Kidney epithelial cell (primary cell): ENCODE measurements at regions not wholly inside any gene's neighbourhood (a gene's known extent, or its start where the extent isn't known, plus 50 kb on each side); places are given as distances from the start of the nearest gene placed in this dataset.
"Not testable (repeated sequence)": the region's sequence is repeated elsewhere in the genome, so short reads cannot be mapped to it uniquely, and the experiment has no call there.

Source experiments
- DNase-seq: peaks from one replicate; pipeline ENCODE4 v3.0.0-alpha.2; 2010; ENCODE audit warnings: low read depth
- H3K27me3 ChIP-seq: 2 replicates; pipeline ENCODE4 v1.6.0; 2011; ENCODE audit warnings: low read length; ENCODE audit not compliant: control insufficient read depth, insufficient read depth
- H3K36me3 ChIP-seq: 2 replicates; pipeline ENCODE4 v1.5.1; 2011; ENCODE audit warnings: low read length; ENCODE audit not compliant: control insufficient read depth, insufficient read depth
- H3K4me3 ChIP-seq: 2 replicates; pipeline ENCODE4 v1.5.1; 2011; ENCODE audit warnings: low read depth, mild to moderate bottlenecking, control low read depth, low read length
- CTCF ChIP-seq: IDR thresholded peaks from 2 replicates; pipeline ENCODE4 v1.5.1; 2011; ENCODE audit warnings: mild to moderate bottlenecking, moderate library complexity, low read length, control low read depth, inconsistent platforms; ENCODE audit not compliant: insufficient read depth, poor library complexity, severe bottlenecking

GRCh38 chr15:93348711-93349545 lies 259.9 kb upstream of the RGMA start:
- no peaks in the 10 kb centered on the region for H3K27me3 ChIP-seq
- no peak overlapping the region for H3K4me3 ChIP-seq
- no peak for TF ChIP-seq CTCF
- DNase-seq, result no peak
- no peaks in the 10 kb centered on the region for H3K36me3 ChIP-seq

- no peaks in the 10 kb centered on the region for H3K36me3 ChIP-seq
- no peaks in the 10 kb centered on the region for H3K27me3 ChIP-seq
- no peak for TF ChIP-seq CTCF
Observed at GRCh38 chr15:93347986-93348385, 259.0 kb upstream of the RGMA start.

GRCh38 chr15:93345981-93346380 lies 257.0 kb upstream of the RGMA start:
- Histone ChIP-seq H3K4me3 (no peak overlapping the region), H3K27me3 (no peaks in the 10 kb centered on the region), H3K36me3 (no peaks in the 10 kb centered on the region)
- TF ChIP-seq CTCF, result no peak
- DNase-seq, result no peak

More at GRCh38 chr15:93347986-93348385, 259.0 kb upstream of the RGMA start:
- H3K4me3 ChIP-seq, result no peak overlapping the region
- DNase-seq, result no peak

GRCh38 chr15:93343402-93343801 lies 254.4 kb upstream of the RGMA start:
- not testable (repeated sequence) for H3K36me3 ChIP-seq, DNase-seq, H3K27me3 ChIP-seq, H3K4me3 ChIP-seq

GRCh38 chr15:93341164-93341563 lies 252.2 kb upstream of the RGMA start:
- no peak overlapping the region for H3K4me3 ChIP-seq
- no peak for DNase-seq
- no peaks in the 10 kb centered on the region for H3K36me3 ChIP-seq
- TF ChIP-seq CTCF, result no peak
- no peaks in the 10 kb centered on the region for H3K27me3 ChIP-seq

GRCh38 chr15:93340406-93340805 lies 251.4 kb upstream of the RGMA start:
- H3K27me3 ChIP-seq, result no peaks in the 10 kb centered on the region
- H3K36me3 ChIP-seq, result no peaks in the 10 kb centered on the region
- no peak for TF ChIP-seq CTCF

More at GRCh38 chr15:93340406-93340805, 251.4 kb upstream of the RGMA start:
- no peak overlapping the region for H3K4me3 ChIP-seq
- DNase-seq, result no peak
